Fibroblast of skin of left biceps (primary cell): ENCODE measurements at regions not wholly inside any gene's neighbourhood (a gene's known extent, or its start where the extent isn't known, plus 50 kb on each side); places are given as distances from the start of the nearest gene placed in this dataset.

ENCODE experiments used
- DNase-seq, 2 experiments: peaks; one replicate each; pipeline ENCODE4 v3.0.0-alpha.2; 2013; ENCODE audit warnings: low read depth in 2 of 2

DNA sequence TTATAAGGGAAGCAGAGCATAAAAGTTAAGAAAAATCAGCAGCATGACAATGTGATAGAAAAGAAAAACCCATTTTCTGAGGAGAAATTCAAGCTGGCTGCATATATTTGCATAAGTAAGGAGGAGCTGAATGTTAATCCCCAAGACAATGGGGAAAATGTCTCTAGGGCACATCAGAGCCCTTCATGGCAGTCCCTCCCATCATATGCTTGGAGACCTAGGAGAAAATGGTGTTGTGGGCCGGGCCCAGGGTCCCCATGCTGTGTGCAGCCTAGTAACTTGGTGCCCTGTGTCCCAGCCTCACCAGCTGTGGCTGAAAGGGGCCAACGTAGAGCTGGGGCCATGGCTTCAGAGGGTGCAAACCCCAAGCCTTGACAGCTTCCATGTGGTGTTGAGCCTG, 100.6 kb upstream of the PLPPR4 start:
- DNase-seq, result no peak

DNA sequence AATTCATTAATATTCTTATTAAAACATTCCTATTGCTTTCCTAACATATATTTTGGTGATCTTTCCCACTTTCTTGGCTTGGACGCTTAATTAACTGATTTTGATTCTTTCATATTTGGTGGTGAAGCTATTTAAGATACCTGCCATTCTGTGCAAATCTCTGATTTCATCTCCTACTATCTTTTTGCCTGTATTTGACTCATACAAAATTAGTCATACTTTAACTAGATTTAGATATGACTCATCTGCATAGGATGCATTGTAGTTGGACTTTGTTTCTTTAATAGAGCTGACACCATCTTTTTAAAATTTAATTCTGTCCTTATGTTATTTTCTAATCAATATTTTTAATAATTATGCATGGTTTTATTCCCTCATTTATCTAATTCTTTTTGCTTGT, 93.8 kb upstream of the PLPPR4 start:
- no peak for DNase-seq

DNA sequence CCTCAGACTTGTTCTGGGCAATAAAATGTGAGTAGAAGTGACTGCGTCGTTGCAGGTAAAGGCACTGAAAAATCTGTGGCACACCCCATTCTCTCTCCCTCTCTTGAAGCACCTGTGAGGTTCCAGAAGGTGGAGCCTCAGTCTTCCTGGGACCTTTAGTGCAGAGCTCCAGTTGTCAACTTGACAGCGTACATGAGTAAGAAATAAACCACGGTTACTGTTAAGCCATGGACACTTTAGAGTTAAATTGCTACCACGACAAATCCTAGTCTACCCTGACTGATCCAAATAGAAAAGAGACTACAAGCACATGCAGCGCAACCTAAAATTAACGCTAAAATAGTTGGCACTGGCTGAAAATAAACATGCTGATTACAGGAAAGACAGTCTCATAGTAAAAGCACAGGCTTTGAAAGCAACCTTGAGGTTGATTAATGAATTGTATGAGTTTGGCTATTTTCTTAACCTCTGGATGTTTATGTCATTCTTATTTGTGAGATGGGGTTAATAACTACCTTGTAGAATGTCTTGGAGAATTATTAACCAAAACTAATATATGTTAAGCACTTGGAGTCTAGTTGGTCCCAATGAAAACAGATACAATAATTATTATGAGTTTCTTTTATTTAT, 93.0 kb upstream of the PLPPR4 start:
- DNase-seq, result no peak

- DNase-seq, result no peak
Observed at GRCh38 chr1:99173282-99173681, 91.0 kb upstream of the PLPPR4 start.

DNA sequence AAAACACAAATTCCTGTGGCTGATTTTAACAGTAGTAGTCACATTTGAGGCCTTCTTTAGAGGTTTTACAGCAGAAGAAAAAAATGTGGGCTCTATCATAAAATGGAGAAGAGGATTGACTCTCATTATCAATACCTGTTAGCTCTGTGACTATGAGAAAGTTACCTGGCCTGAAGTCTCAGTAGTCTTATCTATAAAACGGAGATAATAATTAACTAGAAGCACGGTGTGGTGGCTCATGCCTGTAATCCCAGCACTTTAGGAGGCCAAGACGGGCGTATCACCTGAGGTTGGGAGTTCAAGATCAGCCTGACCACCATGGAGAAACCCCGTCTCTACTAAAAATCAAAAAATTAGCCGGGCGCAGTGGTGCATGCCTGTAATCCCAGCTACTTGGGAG, 90.4 kb upstream of the PLPPR4 start:
- no peak for DNase-seq

- DNase-seq, result no peak
Observed at GRCh38 chr1:99176753-99177152, 87.5 kb upstream of the PLPPR4 start.

DNA sequence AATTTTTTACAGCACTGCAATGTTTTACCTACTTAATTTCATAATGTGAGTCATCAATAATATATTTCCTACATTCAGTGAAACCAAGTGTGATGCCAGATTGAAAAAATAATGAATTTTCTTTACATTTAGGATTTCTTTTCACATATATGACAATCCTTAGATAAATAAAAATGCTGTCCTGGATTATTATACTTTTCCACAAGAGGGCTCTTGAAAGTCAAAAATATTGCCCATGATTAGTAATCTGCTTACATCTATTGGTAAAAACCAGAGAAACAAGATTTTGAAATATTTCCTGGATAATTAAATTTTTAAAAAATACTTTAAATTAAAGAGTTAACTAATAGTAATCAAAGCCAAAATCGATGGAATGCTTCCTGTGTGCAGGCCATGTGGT, 86.8 kb upstream of the PLPPR4 start:
- DNase-seq, result no peak

DNA sequence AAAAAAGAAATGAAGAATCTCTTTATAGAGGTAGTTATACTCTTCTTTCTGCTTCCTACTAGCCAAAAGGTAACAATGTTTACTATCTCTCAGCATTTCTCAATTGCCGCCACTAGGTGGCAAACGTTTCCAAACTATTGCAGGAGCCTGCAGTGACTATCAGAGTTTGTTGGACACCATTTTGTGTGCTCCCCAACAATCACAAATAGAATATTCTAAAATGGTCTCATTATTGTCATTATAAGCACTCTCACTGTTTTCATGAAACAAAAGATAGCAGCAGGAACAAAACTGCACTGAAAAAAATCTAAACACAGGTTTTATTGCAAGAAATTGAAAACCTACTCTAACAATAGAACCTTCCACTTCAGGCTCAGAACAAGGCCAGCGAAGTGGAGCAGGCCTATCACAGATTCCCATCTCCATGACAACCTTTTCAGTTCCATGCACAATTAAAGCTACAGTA, 83.9 kb upstream of the PLPPR4 start:
- DNase-seq, result peak; percentile 39 to 40

GRCh38 chr1:99180915-99181314, 83.4 kb upstream of the PLPPR4 start:
- no peak for DNase-seq

- no peak for DNase-seq
Observed at GRCh38 chr1:99181892-99182291, 82.4 kb upstream of the PLPPR4 start.

DNA sequence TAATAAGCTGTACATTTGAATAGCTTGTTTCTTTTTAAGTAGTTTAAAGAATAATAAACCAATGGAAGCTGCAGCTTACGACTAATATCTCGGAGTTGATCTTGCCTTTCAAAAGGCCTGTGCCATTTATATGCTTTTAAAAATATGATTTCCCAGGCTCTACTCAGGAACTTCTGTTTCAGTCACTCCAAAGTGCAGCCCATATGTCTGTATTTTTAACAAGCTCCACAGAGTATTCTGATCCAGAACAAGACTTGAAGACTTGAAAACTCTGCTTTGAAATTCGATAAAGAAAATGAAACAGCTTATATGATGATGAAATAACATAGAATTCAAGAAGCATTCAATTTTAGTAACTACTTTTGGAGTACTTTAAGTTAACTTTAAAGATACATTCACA, 79.1 kb upstream of the PLPPR4 start:
- no peak for DNase-seq

DNA sequence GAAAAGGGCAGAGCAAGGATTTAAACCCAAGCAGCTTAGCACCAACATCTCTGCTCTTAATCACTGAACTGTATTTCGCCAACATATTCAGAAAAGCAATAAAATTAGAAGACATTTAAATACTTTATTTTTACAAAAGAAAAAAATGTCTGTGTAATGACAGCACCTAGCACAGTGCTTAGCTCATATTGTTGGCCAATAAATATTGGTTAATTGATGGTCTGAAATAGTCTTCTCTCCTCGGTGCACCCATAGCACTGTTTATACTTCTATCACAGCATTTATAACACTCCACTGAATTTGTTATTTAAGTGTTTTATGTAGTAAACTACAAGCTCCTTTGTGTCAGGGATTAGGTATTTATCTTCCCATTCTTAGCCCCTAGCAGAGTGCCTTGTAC, 70.9 kb upstream of the PLPPR4 start:
- DNase-seq, result no peak

DNA sequence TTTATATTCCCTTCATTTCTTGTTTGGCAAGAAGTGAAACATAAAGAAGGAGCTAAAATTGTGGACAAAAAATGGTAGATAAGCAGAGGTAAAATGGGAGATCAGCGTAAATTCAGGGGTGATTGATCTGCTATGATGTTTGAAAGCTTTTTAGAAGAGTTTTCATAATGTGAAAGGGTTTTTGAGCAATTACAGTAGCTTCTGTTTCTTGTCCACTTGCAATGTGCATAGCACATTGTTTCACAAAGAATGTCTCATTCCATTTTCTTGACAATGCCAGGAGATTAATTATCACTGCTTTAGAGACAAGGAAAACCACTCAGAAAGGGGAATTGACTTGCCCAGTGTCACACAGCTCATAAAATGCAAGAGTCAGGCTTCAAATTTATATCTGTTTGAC, 65.9 kb upstream of the PLPPR4 start:
- no peak for DNase-seq

GRCh38 chr1:99207216-99207615, 57.1 kb upstream of the PLPPR4 start:
- DNase-seq, result no peak
